BE2C (cell line): ENCODE measurements at regions not wholly inside any gene's neighbourhood (a gene's known extent, or its start where the extent isn't known, plus 50 kb on each side); places are given as distances from the start of the nearest gene placed in this dataset.

ENCODE experiments used
- DNase-seq: peaks from one replicate; pipeline ENCODE4 v3.0.0-alpha.2; 2020
- H3K27me3 ChIP-seq: fragments of 250-450 bp; sonication (Bioruptor Pico); 2 replicates; pipeline ENCODE4 v1.5.1; 2020; ENCODE audit warnings: mild to moderate bottlenecking
- H3K36me3 ChIP-seq: fragments of 250-450 bp; sonication (Bioruptor Pico); 2 replicates; pipeline ENCODE4 v1.5.1; 2020; ENCODE audit warnings: mild to moderate bottlenecking
- H3K4me1 ChIP-seq: fragments of 250-450 bp; sonication (Bioruptor Pico); 2 replicates; pipeline ENCODE4 v1.5.1; 2020
- H3K4me3 ChIP-seq: 2 replicates; pipeline ENCODE4 v1.5.1; 2011; ENCODE audit warnings: low read depth, low read length
- H3K9me3 ChIP-seq: fragments of 250-450 bp; sonication (Bioruptor Pico); 2 replicates; pipeline ENCODE4 v1.5.1; 2020
- CTCF ChIP-seq: IDR thresholded peaks from 2 replicates; pipeline ENCODE4 v1.5.1; 2012; ENCODE audit warnings: mild to moderate bottlenecking, low read depth, low read length

DNA sequence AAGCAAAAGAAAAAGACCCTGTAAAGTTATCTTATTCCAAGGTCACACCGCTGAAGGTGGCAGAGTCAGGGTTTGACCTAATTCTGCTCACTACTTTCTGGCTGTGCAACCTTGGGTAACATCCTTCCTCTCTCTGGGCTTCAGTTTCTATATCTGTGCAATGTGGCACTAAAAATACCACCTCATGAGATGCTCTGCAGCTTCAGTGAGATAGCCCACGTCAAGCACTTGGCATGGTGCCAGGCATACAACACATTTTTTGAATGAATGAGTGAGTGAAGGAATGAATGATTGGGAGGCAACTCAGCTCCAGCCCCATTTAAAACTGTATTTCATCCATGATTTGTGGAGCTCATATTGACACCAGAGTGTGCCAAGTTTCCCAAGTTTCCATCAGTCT is 62.3 kb downstream of the FOXI1 start:
- no peaks in the 10 kb centered on the region; the same call in 1 of the 2 replicates for H3K27me3 ChIP-seq
- no peaks in the 10 kb centered on the region for H3K4me1 ChIP-seq
- no peak overlapping the region for H3K4me3 ChIP-seq
- DNase-seq: no peak
- TF ChIP-seq CTCF: no peak
- H3K9me3 ChIP-seq: no peaks in the 10 kb centered on the region
- H3K36me3 ChIP-seq: no peaks in the 10 kb centered on the region

GRCh38 chr5:170168797-170169196 is 63.1 kb downstream of the FOXI1 start:
- Histone ChIP-seq H3K4me3 (no peak overlapping the region), H3K4me1 (no peaks in the 10 kb centered on the region), H3K9me3 (no peaks in the 10 kb centered on the region), H3K27me3 (no peaks in the 10 kb centered on the region; the same call in 1 of the 2 replicates), H3K36me3 (no peaks in the 10 kb centered on the region)
- no peak for DNase-seq
- no peak for TF ChIP-seq CTCF

- Histone ChIP-seq H3K27me3 (no peaks in the 10 kb centered on the region; the same call in 1 of the 2 replicates), H3K4me3 (no peak overlapping the region), H3K36me3 (no peaks in the 10 kb centered on the region), H3K4me1 (no peaks in the 10 kb centered on the region), H3K9me3 (no peaks in the 10 kb centered on the region)
- DNase-seq: no peak
- TF ChIP-seq CTCF: no peak
Measured at GRCh38 chr5:170169996-170170395, 62.8 kb upstream of the C5orf58 start.

DNA sequence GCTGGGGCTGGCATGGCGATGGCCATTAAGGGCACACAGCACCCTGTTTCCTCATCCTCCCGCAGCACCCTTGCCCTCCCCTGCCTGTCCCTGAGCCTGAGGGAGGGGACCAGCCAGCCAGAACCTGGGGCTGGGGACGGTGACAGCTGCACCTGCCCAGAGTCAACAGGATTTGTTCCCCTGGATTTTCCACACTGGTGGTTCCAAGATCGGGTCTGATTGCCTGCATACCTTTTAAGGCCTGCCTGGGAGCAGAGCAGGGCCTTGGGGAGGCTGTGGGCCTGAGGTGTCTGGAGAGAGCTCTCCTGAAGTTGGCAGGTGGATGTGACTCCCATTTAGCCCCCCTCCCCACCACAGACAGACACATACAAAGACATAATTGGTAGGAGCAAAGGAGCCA is 61.0 kb upstream of the C5orf58 start:
- Histone ChIP-seq H3K4me3 (no peak overlapping the region), H3K36me3 (no peaks in the 10 kb centered on the region), H3K4me1 (no peaks in the 10 kb centered on the region), H3K9me3 (no peaks in the 10 kb centered on the region), H3K27me3 (no peaks in the 10 kb centered on the region; the same call in 1 of the 2 replicates)
- no peak for DNase-seq
- TF ChIP-seq CTCF: no peak

DNA sequence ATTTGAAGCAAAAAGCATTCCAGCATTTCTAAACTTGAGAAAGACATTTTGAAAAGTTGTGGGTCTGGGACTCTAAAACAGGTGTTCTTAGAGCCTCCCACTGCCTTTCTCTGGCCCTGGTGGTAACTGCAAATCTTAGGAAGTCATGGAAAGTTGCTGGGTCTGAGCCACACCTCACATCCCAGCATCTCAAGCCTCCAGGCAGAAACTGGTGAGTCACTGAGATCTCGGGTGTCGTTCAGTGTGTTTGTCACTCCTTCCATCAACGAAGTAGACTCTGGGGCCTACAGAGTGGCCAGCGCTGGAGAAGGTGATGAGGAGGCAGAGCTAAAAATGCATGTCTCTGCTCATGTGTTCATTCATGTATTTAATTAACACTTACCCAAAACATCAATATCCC is 59.6 kb upstream of the C5orf58 start:
- no peak for DNase-seq
- Histone ChIP-seq H3K27me3 (no peaks in the 10 kb centered on the region; the same call in 1 of the 2 replicates), H3K4me3 (no peak overlapping the region), H3K9me3 (no peaks in the 10 kb centered on the region), H3K4me1 (no peaks in the 10 kb centered on the region), H3K36me3 (no peaks in the 10 kb centered on the region)
- TF ChIP-seq CTCF: no peak

- TF ChIP-seq CTCF: no peak
- no peaks in the 10 kb centered on the region for H3K9me3 ChIP-seq
- no peak overlapping the region for H3K4me3 ChIP-seq
- no peaks in the 10 kb centered on the region for H3K4me1 ChIP-seq
- H3K36me3 ChIP-seq: no peaks in the 10 kb centered on the region
- no peak for DNase-seq
- H3K27me3 ChIP-seq: no peaks in the 10 kb centered on the region
Measured at GRCh38 chr5:170173647-170174046, 59.1 kb upstream of the C5orf58 start.
